Kidney capillary endothelial cell (primary cell): ENCODE measurements at regions not wholly inside any gene's neighbourhood (a gene's known extent, or its start where the extent isn't known, plus 50 kb on each side); places are given as distances from the start of the nearest gene placed in this dataset.
A peak's percentile ranks its signal among the peaks of the same experiment; 100 is the strongest.

Experiments
- DNase-seq: peaks from one replicate; pipeline ENCODE4 v3.0.0-alpha.2; 2018; ENCODE audit warnings: low spot score

GRCh38 chr14:66360366-66360926 lies 125.7 kb upstream of the CCDC196 start:
- no peak for DNase-seq

- no peak for DNase-seq
These were observed 125.2 kb upstream of the CCDC196 start for GRCh38 chr14:66361013-66361412.

GRCh38 chr14:66365388-66365787 lies 120.8 kb upstream of the CCDC196 start:
- no peak for DNase-seq

- no peak for DNase-seq
These were observed 116.9 kb upstream of the CCDC196 start for GRCh38 chr14:66369157-66369697.

GRCh38 chr14:66371776-66372175 lies 114.4 kb upstream of the CCDC196 start:
- DNase-seq, result no peak

- no peak for DNase-seq
These were observed 110.9 kb upstream of the CCDC196 start for GRCh38 chr14:66375046-66375964.

- no peak for DNase-seq
These were observed 108.6 kb upstream of the CCDC196 start for GRCh38 chr14:66377574-66377973.

- DNase-seq, result no peak
These were observed 107.3 kb upstream of the CCDC196 start for GRCh38 chr14:66378712-66379505.

GRCh38 chr14:66380143-66380542 lies 106.0 kb upstream of the CCDC196 start:
- no peak for DNase-seq

- no peak for DNase-seq
These were observed 104.4 kb upstream of the CCDC196 start for GRCh38 chr14:66381755-66382154.

GRCh38 chr14:66383257-66383656 lies 102.9 kb upstream of the CCDC196 start:
- DNase-seq, result no peak

- no peak for DNase-seq
These were observed 102.4 kb upstream of the CCDC196 start for GRCh38 chr14:66383771-66384170.

GRCh38 chr14:66388516-66388915 lies 97.7 kb upstream of the CCDC196 start:
- DNase-seq, result no peak

- DNase-seq, result no peak
These were observed 96.7 kb upstream of the CCDC196 start for GRCh38 chr14:66389481-66389880.

GRCh38 chr14:66395300-66395699 lies 90.9 kb upstream of the CCDC196 start:
- no peak for DNase-seq

- no peak for DNase-seq
These were observed 90.0 kb upstream of the CCDC196 start for GRCh38 chr14:66396164-66396563.

GRCh38 chr14:66398437-66398836 lies 87.7 kb upstream of the CCDC196 start:
- DNase-seq, result peak; percentile 11

GRCh38 chr14:66401449-66402095 lies 84.6 kb upstream of the CCDC196 start:
- peak; percentile 10 for DNase-seq

- DNase-seq, result peak; percentile 58
These were observed 83.0 kb upstream of the CCDC196 start for GRCh38 chr14:66403183-66403582.

- DNase-seq, result no peak
These were observed 82.1 kb upstream of the CCDC196 start for GRCh38 chr14:66404051-66404545.

- DNase-seq, result peak; percentile 10
These were observed 81.0 kb upstream of the CCDC196 start for GRCh38 chr14:66405158-66405557.

GRCh38 chr14:66413901-66414300 lies 72.3 kb upstream of the CCDC196 start:
- no peak for DNase-seq
